Colonic mucosa (tissue), 4 donors: ENCODE measurements at regions not wholly inside any gene's neighbourhood (a gene's known extent, or its start where the extent isn't known, plus 50 kb on each side); places are given as distances from the start of the nearest gene placed in this dataset.

Experiments
- DNase-seq: peaks from one replicate; pipeline ENCODE4 v3.0.0-alpha.2; 2020
- H3K27ac ChIP-seq: fragments of 200-600 bp; one replicate; pipeline ENCODE4 v1.8.0; 2021
- H3K27me3 ChIP-seq: fragments of 200-600 bp; one replicate; pipeline ENCODE4 v1.8.0; 2021
- H3K36me3 ChIP-seq: fragments of 200-600 bp; one replicate; pipeline ENCODE4 v1.8.0; 2021
- H3K4me1 ChIP-seq: fragments of 200-600 bp; one replicate; pipeline ENCODE4 v1.8.0; 2021; ENCODE audit warnings: mild to moderate bottlenecking
- H3K4me3 ChIP-seq: fragments of 200-600 bp; one replicate; pipeline ENCODE4 v1.8.0; 2021
- H3K9ac ChIP-seq, 2 donors: one replicate each; pipeline ENCODE4 v1.7.0; 2013; ENCODE audit warnings: control low read depth in 2 of 2, low read depth in 2 of 2, low read length in 2 of 2
- H3K9me3 ChIP-seq: fragments of 200-600 bp; one replicate; pipeline ENCODE4 v1.8.0; 2021
- intact Hi-C: fragments of 100-400 bp; cut with DNase I; formaldehyde crosslinking; loops from one replicate; pipeline ENCODE4 v1.14.1; 2022
- TF ChIP-seq, protein P1 (sequence below): fragments of 200-600 bp; IDR thresholded peaks from one replicate; pipeline ENCODE4 v1.8.0; 2022; ENCODE audit warnings: antibody characterized with exemption, mild to moderate bottlenecking
- donor health status: healthy.
- donor health status: DM: no; HTN: no; CAD: no.
- donor health status: DM: no; HTN: no; CAD: no.

DNA sequence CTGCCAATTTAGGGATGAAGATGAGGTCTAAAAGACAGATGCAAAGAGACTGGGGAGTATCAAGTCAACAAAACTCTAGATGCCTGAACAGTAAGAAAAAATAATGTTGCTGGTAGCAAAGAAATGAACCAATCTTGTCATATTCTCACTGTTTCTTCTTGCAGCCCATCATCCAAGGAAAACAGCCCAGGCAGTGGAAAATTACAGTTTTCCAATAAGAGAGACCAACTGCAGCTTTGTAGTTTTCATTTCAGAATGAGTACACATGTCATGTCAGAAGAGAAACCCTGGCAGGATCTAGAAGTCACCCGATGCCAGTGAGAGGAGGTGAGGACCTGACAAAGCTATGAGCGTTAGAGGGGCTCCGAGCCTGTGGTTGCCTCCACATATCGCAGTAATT, 500.4 kb upstream of the PSMD7 start:
- no peaks in the 10 kb centered on the region for H3K27me3 ChIP-seq
- H3K9ac ChIP-seq = no peak overlapping the region
- no peaks in the 10 kb centered on the region for H3K9me3 ChIP-seq
- no peak overlapping the region for H3K27ac ChIP-seq
- H3K36me3 ChIP-seq = no peaks in the 10 kb centered on the region
- no peak overlapping the region for H3K4me3 ChIP-seq
- TF ChIP-seq, protein P1, sequence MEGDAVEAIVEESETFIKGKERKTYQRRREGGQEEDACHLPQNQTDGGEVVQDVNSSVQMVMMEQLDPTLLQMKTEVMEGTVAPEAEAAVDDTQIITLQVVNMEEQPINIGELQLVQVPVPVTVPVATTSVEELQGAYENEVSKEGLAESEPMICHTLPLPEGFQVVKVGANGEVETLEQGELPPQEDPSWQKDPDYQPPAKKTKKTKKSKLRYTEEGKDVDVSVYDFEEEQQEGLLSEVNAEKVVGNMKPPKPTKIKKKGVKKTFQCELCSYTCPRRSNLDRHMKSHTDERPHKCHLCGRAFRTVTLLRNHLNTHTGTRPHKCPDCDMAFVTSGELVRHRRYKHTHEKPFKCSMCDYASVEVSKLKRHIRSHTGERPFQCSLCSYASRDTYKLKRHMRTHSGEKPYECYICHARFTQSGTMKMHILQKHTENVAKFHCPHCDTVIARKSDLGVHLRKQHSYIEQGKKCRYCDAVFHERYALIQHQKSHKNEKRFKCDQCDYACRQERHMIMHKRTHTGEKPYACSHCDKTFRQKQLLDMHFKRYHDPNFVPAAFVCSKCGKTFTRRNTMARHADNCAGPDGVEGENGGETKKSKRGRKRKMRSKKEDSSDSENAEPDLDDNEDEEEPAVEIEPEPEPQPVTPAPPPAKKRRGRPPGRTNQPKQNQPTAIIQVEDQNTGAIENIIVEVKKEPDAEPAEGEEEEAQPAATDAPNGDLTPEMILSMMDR = no peak
- H3K4me1 ChIP-seq = no peaks in the 10 kb centered on the region
- DNase-seq = no peak
- intact Hi-C loops = no loop called here

DNA sequence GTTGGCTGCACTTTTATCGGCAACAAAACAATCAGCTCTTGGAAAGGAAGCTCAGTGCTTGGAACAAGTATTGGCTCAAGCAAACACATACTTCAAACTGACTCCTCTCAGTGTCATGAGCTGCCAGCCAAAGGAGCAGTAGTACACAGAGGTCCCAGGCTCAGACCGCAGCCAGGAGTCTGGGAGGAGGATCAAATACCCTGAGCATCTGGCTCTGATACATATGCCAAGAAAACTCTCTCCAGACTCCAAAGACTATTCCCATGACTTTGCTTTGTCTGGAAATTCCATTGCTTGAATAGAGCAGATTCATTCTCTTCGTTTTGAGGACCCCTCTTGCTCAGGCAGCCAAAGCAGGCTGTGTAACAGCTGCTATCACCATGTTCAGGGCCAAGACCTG, 501.6 kb upstream of the PSMD7 start:
- H3K9ac ChIP-seq = no peak overlapping the region
- H3K27me3 ChIP-seq = no peaks in the 10 kb centered on the region
- no peaks in the 10 kb centered on the region for H3K4me1 ChIP-seq
- DNase-seq = no peak
- H3K27ac ChIP-seq = no peak overlapping the region
- intact Hi-C loops = no loop called here
- no peak overlapping the region for H3K4me3 ChIP-seq
- TF ChIP-seq, protein P1 = no peak
- no peaks in the 10 kb centered on the region for H3K36me3 ChIP-seq
- no peaks in the 10 kb centered on the region for H3K9me3 ChIP-seq

DNA sequence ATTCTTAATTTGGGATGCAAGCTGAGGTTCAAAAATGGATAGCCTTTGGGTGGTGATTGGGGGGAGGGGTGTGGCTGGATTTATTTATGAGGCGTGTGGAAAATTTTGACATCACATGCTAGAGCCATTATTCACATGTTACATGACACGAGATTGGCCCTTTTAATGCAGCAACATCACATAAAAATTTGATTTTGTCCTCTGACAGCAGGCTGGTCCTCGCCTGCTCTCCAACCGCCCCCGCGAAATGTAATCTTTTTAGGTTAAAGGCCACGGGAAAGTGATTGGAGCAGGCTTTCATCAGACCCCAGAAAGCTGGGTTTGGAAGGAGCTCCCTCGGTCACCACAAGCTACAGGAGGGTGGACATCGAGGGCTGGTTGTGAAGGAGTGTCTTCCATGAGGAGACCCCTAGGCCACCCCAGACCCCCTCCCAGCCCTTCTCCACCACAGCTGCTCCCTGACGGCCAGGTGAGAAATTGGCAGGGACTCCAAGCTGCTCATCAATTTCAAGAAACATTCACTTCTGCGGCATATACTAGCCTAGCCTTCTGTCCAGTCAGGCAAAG, 502.7 kb upstream of the PSMD7 start:
- no peaks in the 10 kb centered on the region for H3K27me3 ChIP-seq
- TF ChIP-seq, protein P1 = no peak
- intact Hi-C loops = no loop called here
- no peaks in the 10 kb centered on the region for H3K9me3 ChIP-seq
- DNase-seq = no peak
- no peak overlapping the region for H3K27ac ChIP-seq
- H3K9ac ChIP-seq = no peak overlapping the region
- H3K4me3 ChIP-seq = no peak overlapping the region
- no peaks in the 10 kb centered on the region for H3K4me1 ChIP-seq
- no peaks in the 10 kb centered on the region for H3K36me3 ChIP-seq

DNA sequence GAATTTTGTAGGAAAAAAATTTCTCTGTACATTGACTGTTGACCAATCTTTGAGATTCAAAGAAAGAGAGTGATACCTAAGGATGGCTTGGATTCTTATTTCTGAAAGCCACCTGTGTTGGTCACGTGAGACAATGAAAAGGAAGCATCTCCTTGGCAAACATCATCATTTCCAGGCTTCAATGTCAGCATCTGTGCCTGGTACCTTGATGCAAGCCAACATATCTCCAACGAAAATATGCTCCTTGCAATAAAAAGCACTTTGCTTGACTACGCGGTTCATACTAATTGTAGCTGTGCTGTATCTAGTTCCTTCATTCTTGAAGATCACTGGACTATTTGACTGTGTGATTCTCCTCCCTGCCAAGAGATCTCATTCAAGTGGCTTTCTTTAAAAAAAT, 503.4 kb upstream of the PSMD7 start:
- no peaks in the 10 kb centered on the region for H3K9me3 ChIP-seq
- TF ChIP-seq, protein P1 = no peak
- H3K4me3 ChIP-seq = no peak overlapping the region
- no peak overlapping the region for H3K9ac ChIP-seq
- no peaks in the 10 kb centered on the region for H3K4me1 ChIP-seq
- intact Hi-C loops = no loop called here
- DNase-seq = no peak
- no peaks in the 10 kb centered on the region for H3K27me3 ChIP-seq
- H3K27ac ChIP-seq = no peak overlapping the region
- no peaks in the 10 kb centered on the region for H3K36me3 ChIP-seq

DNA sequence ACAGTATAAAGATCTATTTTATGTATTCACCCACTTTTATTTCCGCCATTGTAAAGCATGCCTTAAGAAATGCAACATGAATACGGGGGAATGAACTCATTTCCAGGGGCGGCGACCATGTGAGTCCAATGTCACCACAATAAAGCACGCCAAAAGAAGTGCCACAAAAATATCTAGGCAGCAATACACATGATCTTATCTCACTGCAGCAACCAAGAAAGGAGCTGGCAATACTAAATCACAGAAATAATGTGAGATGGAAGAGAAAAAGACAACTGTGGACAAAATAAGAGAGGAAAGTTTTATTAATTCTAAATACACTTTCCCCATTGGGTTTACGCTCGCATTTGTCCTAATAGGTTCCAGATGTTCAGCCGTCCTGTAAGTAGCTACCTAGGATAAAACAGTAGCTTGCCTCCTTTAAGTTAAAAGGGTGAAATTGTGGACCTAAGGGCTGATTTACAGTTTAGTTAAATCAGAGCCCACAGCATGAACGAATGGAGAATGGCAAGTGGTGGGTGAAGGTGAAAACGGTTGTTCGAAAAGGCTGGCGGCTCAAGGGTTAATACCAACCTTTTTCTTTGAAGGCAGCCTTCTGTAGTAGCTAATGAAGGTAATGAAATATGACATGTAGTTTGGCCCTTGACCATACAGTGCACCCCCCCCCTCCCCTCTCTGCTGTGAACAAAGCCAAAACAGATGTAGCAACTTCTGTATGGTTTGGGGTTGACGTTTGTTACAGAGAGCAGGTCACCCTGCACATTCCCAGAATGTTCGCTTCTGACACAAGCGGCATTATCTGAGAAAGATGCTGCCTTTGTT, 504.2 kb upstream of the PSMD7 start:
- H3K9ac ChIP-seq = no peak overlapping the region
- no peaks in the 10 kb centered on the region for H3K36me3 ChIP-seq
- no peaks in the 10 kb centered on the region for H3K9me3 ChIP-seq
- intact Hi-C loops = no loop called here
- DNase-seq = no peak
- no peaks in the 10 kb centered on the region for H3K27me3 ChIP-seq
- no peak overlapping the region for H3K27ac ChIP-seq
- no peaks in the 10 kb centered on the region for H3K4me1 ChIP-seq
- no peak overlapping the region for H3K4me3 ChIP-seq
- TF ChIP-seq, protein P1 = no peak
